H9 (cell line): ENCODE measurements at regions not wholly inside any gene's neighbourhood (a gene's known extent, or its start where the extent isn't known, plus 50 kb on each side); places are given as distances from the start of the nearest gene placed in this dataset.

Experiments used
- DNase-seq: peaks from one replicate; pipeline ENCODE4 v3.0.0-alpha.2; 2017
- H2AFZ ChIP-seq: one replicate; pipeline ENCODE4 v1.6.1; 2013; ENCODE audit warnings: mild to moderate bottlenecking, low read length, control low read depth, moderate library complexity
- H2AK5ac ChIP-seq: 2 replicates; pipeline ENCODE4 v1.6.1; 2013; ENCODE audit warnings: low read length, control low read depth, mixed read lengths; ENCODE audit not compliant: insufficient read length
- H2BK120ac ChIP-seq: one replicate; pipeline ENCODE4 v1.6.1; 2013; ENCODE audit warnings: low read depth, mild to moderate bottlenecking, low read length, control low read depth, inconsistent platforms; ENCODE audit not compliant: poor library complexity, severe bottlenecking
- H2BK12ac ChIP-seq: 2 replicates; pipeline ENCODE4 v1.6.1; 2013; ENCODE audit warnings: low read length, control low read depth, mixed read lengths, low read depth; ENCODE audit not compliant: insufficient read length
- H2BK15ac ChIP-seq: 2 replicates; pipeline ENCODE4 v1.6.1; 2013; ENCODE audit warnings: low read depth, low read length, control low read depth
- H2BK20ac ChIP-seq: one replicate; pipeline ENCODE4 v1.6.1; 2013; ENCODE audit warnings: low read depth, mild to moderate bottlenecking, low read length, control low read depth, inconsistent platforms; ENCODE audit not compliant: poor library complexity, severe bottlenecking
- H2BK5ac ChIP-seq: 2 replicates; pipeline ENCODE4 v1.6.1; 2013; ENCODE audit warnings: low read length, control low read depth, mixed read lengths; ENCODE audit not compliant: insufficient read length
- H3K14ac ChIP-seq: 2 replicates; pipeline ENCODE4 v1.6.1; 2013; ENCODE audit warnings: low read length, control low read depth; ENCODE audit not compliant: insufficient read depth
- H3K18ac ChIP-seq: 2 replicates; pipeline ENCODE4 v1.6.1; 2013; ENCODE audit warnings: low read depth, mild to moderate bottlenecking, mixed read lengths, low read length, control low read depth; ENCODE audit not compliant: insufficient read length
- H3K23ac ChIP-seq: 2 replicates; pipeline ENCODE4 v1.6.1; 2013; ENCODE audit warnings: low read length, control low read depth, mixed read lengths, low read depth; ENCODE audit not compliant: insufficient read length
- H3K23me2 ChIP-seq: 2 replicates; pipeline ENCODE4 v1.6.1; 2013; ENCODE audit warnings: low read depth, mild to moderate bottlenecking, mixed read lengths, low read length, control low read depth; ENCODE audit not compliant: insufficient read length, poor library complexity, severe bottlenecking
- H3K27ac ChIP-seq: 2 replicates; pipeline ENCODE4 v1.5.1; 2013; ENCODE audit warnings: low read length, control low read depth, mixed read lengths, low read depth; ENCODE audit not compliant: insufficient read length
- H3K27me3 ChIP-seq: 2 replicates; pipeline ENCODE4 v1.6.1; 2013; ENCODE audit warnings: low read length, control low read depth, inconsistent platforms; ENCODE audit not compliant: insufficient read depth
- H3K4ac ChIP-seq: 2 replicates; pipeline ENCODE4 v1.6.1; 2013; ENCODE audit warnings: low read depth, mild to moderate bottlenecking, control low read depth, inconsistent platforms, low read length, moderate library complexity
- H3K4me1 ChIP-seq: 2 replicates; pipeline ENCODE4 v1.6.1; 2013; ENCODE audit warnings: low read length, control low read depth, inconsistent platforms; ENCODE audit not compliant: insufficient read depth
- H3K4me2 ChIP-seq: 2 replicates; pipeline ENCODE4 v1.6.1; 2013; ENCODE audit warnings: low read length, control low read depth, mixed read lengths; ENCODE audit not compliant: insufficient read length, insufficient read depth
- H3K56ac ChIP-seq: 2 replicates; pipeline ENCODE4 v1.6.1; 2013; ENCODE audit warnings: low read depth, mild to moderate bottlenecking, mixed read lengths, low read length, control low read depth; ENCODE audit not compliant: insufficient read length
- H3K79me1 ChIP-seq: 2 replicates; pipeline ENCODE4 v1.6.1; 2013; ENCODE audit warnings: low read depth, mild to moderate bottlenecking, moderate library complexity, low read length, control low read depth, inconsistent platforms; ENCODE audit not compliant: insufficient read depth, poor library complexity, severe bottlenecking
- H3K79me2 ChIP-seq: 2 replicates; pipeline ENCODE4 v1.6.1; 2013; ENCODE audit warnings: low read length, control low read depth, inconsistent platforms; ENCODE audit not compliant: insufficient read depth
- H3K9ac ChIP-seq: 2 replicates; pipeline ENCODE4 v1.6.1; 2013; ENCODE audit warnings: low read length, control low read depth, mixed read lengths; ENCODE audit not compliant: insufficient read length; ENCODE audit errors: extremely low read depth
- H3K9me3 ChIP-seq: one replicate; pipeline ENCODE4 v1.6.1; 2013; ENCODE audit warnings: low read depth, low read length, inconsistent platforms; ENCODE audit not compliant: control insufficient read depth
- H3T11ph ChIP-seq: one replicate; pipeline ENCODE4 v1.6.1; 2013; ENCODE audit warnings: mild to moderate bottlenecking, low read length, control low read depth, inconsistent platforms
- H4K20me1 ChIP-seq: one replicate; pipeline ENCODE4 v1.6.1; 2013; ENCODE audit not compliant: control insufficient read depth, insufficient read length, insufficient read depth
- H4K5ac ChIP-seq: 2 replicates; pipeline ENCODE4 v1.6.1; 2013; ENCODE audit warnings: low read depth, mild to moderate bottlenecking, mixed read lengths, low read length, control low read depth; ENCODE audit not compliant: insufficient read length
- H4K8ac ChIP-seq: replicated peaks from 2 replicates; pipeline ENCODE4 v1.6.1; 2013; ENCODE audit warnings: low read length, control low read depth, mixed read lengths, low read depth; ENCODE audit not compliant: insufficient read length
- H4K91ac ChIP-seq: 2 replicates; pipeline ENCODE4 v1.6.1; 2013; ENCODE audit warnings: low read depth, mild to moderate bottlenecking, moderate library complexity, mixed read lengths, low read length, control low read depth; ENCODE audit not compliant: insufficient read length
- H3K27ac Mint-ChIP-seq, 3 experiments: 2 replicates in 2 of 3; 3 replicates in 1 of 3; pipeline ENCODE4 v1.8.0; 2020 to 2021; ENCODE audit warnings: mixed read lengths in 3 of 3, mild to moderate bottlenecking in 1 of 3, moderate library complexity in 1 of 3
- H3K27me3 Mint-ChIP-seq: 2 replicates; pipeline ENCODE4 v1.8.0; 2021; ENCODE audit warnings: low read depth, mild to moderate bottlenecking, moderate library complexity, mixed read lengths
- H3K36me3 Mint-ChIP-seq, 3 experiments: 2 replicates in 2 of 3; 3 replicates in 1 of 3; pipeline ENCODE4 v1.8.0; 2020 to 2021; ENCODE audit warnings: low read depth in 3 of 3, mixed read lengths in 3 of 3; ENCODE audit not compliant: insufficient read depth in 1 of 3
- H3K4me1 Mint-ChIP-seq, 2 experiments: 2 replicates each; pipeline ENCODE4 v1.8.0; 2020; ENCODE audit warnings: mixed read lengths in 2 of 2
- H3K4me3 Mint-ChIP-seq, 2 experiments: 2 replicates in 1 of 2; 3 replicates in 1 of 2; pipeline ENCODE4 v1.8.0; 2020 to 2021; ENCODE audit warnings: mild to moderate bottlenecking in 2 of 2, mixed read lengths in 2 of 2, moderate library complexity in 1 of 2
- H3K9me3 Mint-ChIP-seq, 2 experiments: 2 replicates in 1 of 2; 3 replicates in 1 of 2; pipeline ENCODE4 v1.8.0; 2020; ENCODE audit warnings: mild to moderate bottlenecking in 2 of 2, mixed read lengths in 2 of 2, moderate library complexity in 1 of 2
- CTCF ChIP-seq: fragments of 200-600 bp; sonication (generic); conservative IDR thresholded peaks from 3 replicates; pipeline ENCODE4 v1.8.0; 2021; ENCODE audit warnings: antibody characterized with exemption, mild to moderate bottlenecking
- WGBS: extraction: QIAGEN DNeasy Blood & Tissue Kit; methylation state at CpG from one replicate; pipeline ENCODE4 v1.1.7; 2013; ENCODE audit warnings: missing lambda C conversion rate, low lambda C conversion rate, mixed read lengths; ENCODE audit not compliant: insufficient read length; ENCODE audit errors: extremely low coverage; 5-methylcytosine and 5-hydroxymethylcytosine counted together

GRCh38 chr12:84247931-84248330 is 664.7 kb downstream of the SLC6A15 start:
- no peaks in the 10 kb centered on the region for H3K4me1 ChIP-seq
- no peaks in the 10 kb centered on the region for H3K23me2 ChIP-seq
- no peak overlapping the region for H3K4me2 ChIP-seq
- no peak overlapping the region for H3K18ac ChIP-seq
- no peak overlapping the region for H2BK5ac ChIP-seq
- Mint-ChIP-seq H3K27me3 (no peaks in the 10 kb centered on the region), H3K36me3 (no peaks in the 10 kb centered on the region), H3K4me3 (no peak overlapping the region), H3K4me1 (peaks cover 4% of the 10 kb centered on the region in 2 experiments; a peak in 2 of 4 replicates), H3K9me3 (peaks cover 0 to 5% of the 10 kb centered on the region in 2 experiments; a peak in 2 of 5 replicates), H3K27ac (no peak overlapping the region)
- H2AFZ ChIP-seq = no peak overlapping the region
- no peak overlapping the region for H3K27ac ChIP-seq
- no peak overlapping the region for H4K5ac ChIP-seq
- no peak for TF ChIP-seq CTCF
- H3K79me1 ChIP-seq = no peaks in the 10 kb centered on the region
- H2BK15ac ChIP-seq = no peak overlapping the region
- H2BK20ac ChIP-seq = no peak overlapping the region
- H2BK12ac ChIP-seq = no peak overlapping the region
- no peak overlapping the region for H4K8ac ChIP-seq
- H3K9me3 ChIP-seq = no peaks in the 10 kb centered on the region
- no peaks in the 10 kb centered on the region for H3K79me2 ChIP-seq
- H3K56ac ChIP-seq = no peak overlapping the region
- DNase-seq = no peak
- no peaks in the 10 kb centered on the region for H4K20me1 ChIP-seq
- no peak overlapping the region for H3K4ac ChIP-seq
- no peaks in the 10 kb centered on the region for H3K27me3 ChIP-seq
- no peak overlapping the region for H3K23ac ChIP-seq
- no peak overlapping the region for H2BK120ac ChIP-seq
- no CpG with 5 or more reads among the region's 2 CpGs for WGBS
- H4K91ac ChIP-seq = no peak overlapping the region
- no peak overlapping the region for H3T11ph ChIP-seq
- H3K14ac ChIP-seq = no peak overlapping the region
- H3K9ac ChIP-seq = no peak overlapping the region
- H2AK5ac ChIP-seq = no peak overlapping the region
